ENCODE measurements at regions not wholly inside any gene's neighbourhood (a gene's known extent, or its start where the extent isn't known, plus 50 kb on each side); places are given as distances from the start of the nearest gene placed in this dataset.

- H3K4me3 ChIP-seq (ENCODE audit: low read depth, low read length), result no peak overlapping the region
- no peak for DNase-seq (ENCODE audit: low read depth)
- TF ChIP-seq, protein P1, sequence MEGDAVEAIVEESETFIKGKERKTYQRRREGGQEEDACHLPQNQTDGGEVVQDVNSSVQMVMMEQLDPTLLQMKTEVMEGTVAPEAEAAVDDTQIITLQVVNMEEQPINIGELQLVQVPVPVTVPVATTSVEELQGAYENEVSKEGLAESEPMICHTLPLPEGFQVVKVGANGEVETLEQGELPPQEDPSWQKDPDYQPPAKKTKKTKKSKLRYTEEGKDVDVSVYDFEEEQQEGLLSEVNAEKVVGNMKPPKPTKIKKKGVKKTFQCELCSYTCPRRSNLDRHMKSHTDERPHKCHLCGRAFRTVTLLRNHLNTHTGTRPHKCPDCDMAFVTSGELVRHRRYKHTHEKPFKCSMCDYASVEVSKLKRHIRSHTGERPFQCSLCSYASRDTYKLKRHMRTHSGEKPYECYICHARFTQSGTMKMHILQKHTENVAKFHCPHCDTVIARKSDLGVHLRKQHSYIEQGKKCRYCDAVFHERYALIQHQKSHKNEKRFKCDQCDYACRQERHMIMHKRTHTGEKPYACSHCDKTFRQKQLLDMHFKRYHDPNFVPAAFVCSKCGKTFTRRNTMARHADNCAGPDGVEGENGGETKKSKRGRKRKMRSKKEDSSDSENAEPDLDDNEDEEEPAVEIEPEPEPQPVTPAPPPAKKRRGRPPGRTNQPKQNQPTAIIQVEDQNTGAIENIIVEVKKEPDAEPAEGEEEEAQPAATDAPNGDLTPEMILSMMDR (IDR thresholded peaks at IDR 0.05; ENCODE audit: control insufficient read depth, extremely low read depth, insufficient read depth), result no peak
Measured at GRCh38 chr3:66565301-66565700, 64.5 kb upstream of the LRIG1 start.

- DNase-seq (ENCODE audit: low read depth), result no peak
- TF ChIP-seq, protein P1 (IDR thresholded peaks at IDR 0.05; ENCODE audit: control insufficient read depth, extremely low read depth, insufficient read depth), result no peak
Measured at GRCh38 chr3:66567077-66567476, 66.3 kb upstream of the LRIG1 start.

GRCh38 chr3:66572090-66572675 lies 71.4 kb upstream of the LRIG1 start:
- DNase-seq (ENCODE audit: low read depth), result peak; percentile 61
- H3K4me3 ChIP-seq (ENCODE audit: low read depth, low read length), result 0 out of 2 replicates have a peak overlapping the region, but pooled peaks have one; percentile 8
- TF ChIP-seq, protein P1 (IDR thresholded peaks at IDR 0.05; ENCODE audit: control insufficient read depth, extremely low read depth, insufficient read depth), result no peak

More at GRCh38 chr3:66567077-66567476, 66.3 kb upstream of the LRIG1 start:
- no peak overlapping the region for H3K4me3 ChIP-seq (ENCODE audit: low read depth, low read length)

DNA sequence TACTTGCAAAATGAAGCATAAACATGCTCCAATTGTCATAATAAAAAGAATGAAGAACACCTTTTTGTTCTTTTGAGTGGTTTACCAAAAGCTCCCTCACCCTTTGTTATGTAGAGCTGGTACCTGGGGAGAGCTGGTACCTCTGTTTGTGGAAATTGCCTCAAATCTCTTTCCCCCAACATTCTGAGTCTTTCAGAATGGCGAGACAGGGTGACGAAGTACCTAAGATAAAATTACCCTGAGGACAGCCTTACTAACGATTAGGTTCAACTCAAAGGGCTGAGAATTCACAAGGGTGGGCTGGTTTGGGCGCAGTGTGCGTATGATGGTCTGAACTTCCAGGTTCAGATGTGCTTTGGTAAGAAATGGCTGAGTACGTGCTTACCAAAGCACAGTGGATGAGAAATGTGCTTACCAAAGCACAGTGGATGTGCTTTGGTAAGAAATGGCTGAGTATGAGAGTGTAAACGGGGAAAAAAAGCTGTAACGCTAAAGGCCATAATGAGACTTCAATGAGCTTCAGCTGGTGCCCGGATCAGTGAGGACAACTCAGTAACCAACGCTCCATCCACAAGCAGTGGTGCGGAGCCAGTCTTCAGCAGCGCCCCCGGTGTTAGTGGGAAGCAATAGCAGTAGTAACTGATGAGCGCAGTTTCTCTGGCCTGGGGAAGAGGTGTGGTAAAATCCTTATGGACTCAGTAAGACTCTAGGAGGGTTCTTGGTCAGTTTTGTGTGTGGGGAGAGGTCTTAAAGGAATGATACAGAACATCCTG lies 72.3 kb upstream of the LRIG1 start:
- TF ChIP-seq, protein P1 (IDR thresholded peaks at IDR 0.05; ENCODE audit: control insufficient read depth, extremely low read depth, insufficient read depth), result peak; percentile 11; the same call in 1 of the 2 replicates
- no peak for DNase-seq (ENCODE audit: low read depth)
- no peak overlapping the region for H3K4me3 ChIP-seq (ENCODE audit: low read depth, low read length)

GRCh38 chr3:66574091-66574490 lies 73.3 kb upstream of the LRIG1 start:
- no peak for DNase-seq (ENCODE audit: low read depth)
- TF ChIP-seq, protein P1 (IDR thresholded peaks at IDR 0.05; ENCODE audit: control insufficient read depth, extremely low read depth, insufficient read depth), result no peak
- no peak overlapping the region for H3K4me3 ChIP-seq (ENCODE audit: low read depth, low read length)

DNA sequence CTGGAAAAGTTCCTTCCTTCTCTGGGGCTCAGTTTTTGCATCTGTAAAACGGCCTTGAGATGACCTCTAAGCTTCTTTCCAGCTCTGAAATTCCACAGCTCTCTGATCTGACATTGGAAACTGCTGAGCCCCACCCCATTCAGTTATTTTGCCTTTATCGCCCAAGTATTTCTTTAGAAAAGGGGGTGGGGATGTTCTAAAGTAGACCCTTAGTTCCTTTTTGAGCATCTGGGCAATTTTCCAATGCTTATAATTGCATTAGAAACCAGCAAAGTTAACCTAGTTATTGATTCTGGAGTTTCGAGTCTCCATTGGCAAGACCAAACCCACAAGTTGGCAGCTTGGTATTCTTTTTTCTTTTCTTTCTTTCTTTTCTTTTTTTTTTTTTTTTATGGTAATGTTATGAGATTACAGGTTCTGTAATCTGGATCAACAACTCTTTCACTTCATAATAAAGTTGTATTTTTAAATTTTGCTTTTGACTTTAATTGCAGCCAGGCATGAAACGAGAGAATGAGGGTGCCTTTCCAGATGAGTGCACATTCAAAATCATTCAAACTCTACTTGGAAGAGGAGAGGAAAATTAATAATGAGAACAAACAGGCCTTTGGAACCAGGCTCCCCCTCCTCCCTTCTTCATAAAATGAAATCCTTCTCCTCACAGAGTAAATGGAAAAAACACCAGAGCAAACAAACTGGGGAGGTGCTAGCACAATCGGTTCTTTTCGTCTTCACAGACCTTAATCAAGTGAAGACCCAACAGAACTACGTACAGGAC lies 76.8 kb upstream of the LRIG1 start:
- H3K4me3 ChIP-seq (ENCODE audit: low read depth, low read length), result no peak overlapping the region
- DNase-seq (ENCODE audit: low read depth), result no peak
- TF ChIP-seq, protein P1 (IDR thresholded peaks at IDR 0.05; ENCODE audit: control insufficient read depth, extremely low read depth, insufficient read depth), result no peak

Measured in LNCaP clone FGC (cell line).